ENCODE measurements at regions not wholly inside any gene's neighbourhood (a gene's known extent, or its start where the extent isn't known, plus 50 kb on each side); places are given as distances from the start of the nearest gene placed in this dataset.

- no peaks in the 10 kb centered on the region for H3K9me3 ChIP-seq (ENCODE audit: control insufficient read depth in 2 of 2, insufficient read depth in 1 of 2, low read depth in 1 of 2, low read length in 1 of 2)
- no peaks in the 10 kb centered on the region for H3K36me3 ChIP-seq (ENCODE audit: control insufficient read depth in 2 of 2, insufficient read depth in 2 of 2, low read length in 1 of 2)
- no peak overlapping the region for H3K4me3 ChIP-seq (ENCODE audit: low read depth in 1 of 2, low read length in 2 of 2)
- WGBS, 2 donors, result 93 to 96% methylated on average over 3 of the region's 3 CpGs
- no peak overlapping the region for H3K27ac ChIP-seq (ENCODE audit: low read depth in 2 of 2, low read length in 1 of 2)
- H3K27me3 ChIP-seq (ENCODE audit: control insufficient read depth in 1 of 2, insufficient read depth in 2 of 2, low read length in 2 of 2), result no peaks in the 10 kb centered on the region
- H3K4me1 ChIP-seq (ENCODE audit: control insufficient read depth in 2 of 2, insufficient read depth in 2 of 2, low read length in 1 of 2), result no peaks in the 10 kb centered on the region
Measured at GRCh38 chr5:125743939-125744338, 679.3 kb upstream of the GRAMD2B start.

GRCh38 chr5:125746917-125747316 lies 676.3 kb upstream of the GRAMD2B start:
- H3K4me3 ChIP-seq (ENCODE audit: low read depth in 1 of 2, low read length in 2 of 2), result no peak overlapping the region
- no peak overlapping the region for H3K27ac ChIP-seq (ENCODE audit: low read depth in 2 of 2, low read length in 1 of 2)
- no peaks in the 10 kb centered on the region for H3K36me3 ChIP-seq (ENCODE audit: control insufficient read depth in 2 of 2, insufficient read depth in 2 of 2, low read length in 1 of 2)
- 72 to 73% methylated on average over 1 of the region's 1 CpG for WGBS, 2 donors
- H3K9me3 ChIP-seq (ENCODE audit: control insufficient read depth in 2 of 2, insufficient read depth in 1 of 2, low read depth in 1 of 2, low read length in 1 of 2), result no peaks in the 10 kb centered on the region
- no peaks in the 10 kb centered on the region for H3K27me3 ChIP-seq (ENCODE audit: control insufficient read depth in 1 of 2, insufficient read depth in 2 of 2, low read length in 2 of 2)
- no peaks in the 10 kb centered on the region for H3K4me1 ChIP-seq (ENCODE audit: control insufficient read depth in 2 of 2, insufficient read depth in 2 of 2, low read length in 1 of 2)

- H3K36me3 ChIP-seq (ENCODE audit: control insufficient read depth in 2 of 2, insufficient read depth in 2 of 2, low read length in 1 of 2), result no peaks in the 10 kb centered on the region
- H3K9me3 ChIP-seq (ENCODE audit: control insufficient read depth in 2 of 2, insufficient read depth in 1 of 2, low read depth in 1 of 2, low read length in 1 of 2), result no peaks in the 10 kb centered on the region
- no peaks in the 10 kb centered on the region for H3K4me1 ChIP-seq (ENCODE audit: control insufficient read depth in 2 of 2, insufficient read depth in 2 of 2, low read length in 1 of 2)
- H3K27me3 ChIP-seq (ENCODE audit: control insufficient read depth in 1 of 2, insufficient read depth in 2 of 2, low read length in 2 of 2), result no peaks in the 10 kb centered on the region
- H3K27ac ChIP-seq (ENCODE audit: low read depth in 2 of 2, low read length in 1 of 2), result no peak overlapping the region
- 88 to 91% methylated on average over 3 of the region's 3 CpGs for WGBS, 2 donors
- no peak overlapping the region for H3K4me3 ChIP-seq (ENCODE audit: low read depth in 1 of 2, low read length in 2 of 2)
Measured at GRCh38 chr5:125750147-125750860, 672.9 kb upstream of the GRAMD2B start.

- Histone ChIP-seq H3K36me3 (ENCODE audit: control insufficient read depth in 2 of 2, insufficient read depth in 2 of 2, low read length in 1 of 2) (no peaks in the 10 kb centered on the region), H3K27ac (ENCODE audit: low read depth in 2 of 2, low read length in 1 of 2) (no peak overlapping the region), H3K4me3 (ENCODE audit: low read depth in 1 of 2, low read length in 2 of 2) (no peak overlapping the region), H3K9me3 (ENCODE audit: control insufficient read depth in 2 of 2, insufficient read depth in 1 of 2, low read depth in 1 of 2, low read length in 1 of 2) (no peaks in the 10 kb centered on the region), H3K27me3 (ENCODE audit: control insufficient read depth in 1 of 2, insufficient read depth in 2 of 2, low read length in 2 of 2) (no peaks in the 10 kb centered on the region), H3K4me1 (ENCODE audit: control insufficient read depth in 2 of 2, insufficient read depth in 2 of 2, low read length in 1 of 2) (no peaks in the 10 kb centered on the region)
Measured at GRCh38 chr5:125750861-125751186, 672.4 kb upstream of the GRAMD2B start.

- no peaks in the 10 kb centered on the region for H3K9me3 ChIP-seq (ENCODE audit: control insufficient read depth in 2 of 2, insufficient read depth in 1 of 2, low read depth in 1 of 2, low read length in 1 of 2)
- no peak overlapping the region for H3K27ac ChIP-seq (ENCODE audit: low read depth in 2 of 2, low read length in 1 of 2)
- no peaks in the 10 kb centered on the region for H3K4me1 ChIP-seq (ENCODE audit: control insufficient read depth in 2 of 2, insufficient read depth in 2 of 2, low read length in 1 of 2)
- H3K4me3 ChIP-seq (ENCODE audit: low read depth in 1 of 2, low read length in 2 of 2), result no peak overlapping the region
- no peaks in the 10 kb centered on the region for H3K36me3 ChIP-seq (ENCODE audit: control insufficient read depth in 2 of 2, insufficient read depth in 2 of 2, low read length in 1 of 2)
- 37 to 92% methylated on average over 2 of the region's 2 CpGs for WGBS, 2 donors
- no peaks in the 10 kb centered on the region for H3K27me3 ChIP-seq (ENCODE audit: control insufficient read depth in 1 of 2, insufficient read depth in 2 of 2, low read length in 2 of 2)
Measured at GRCh38 chr5:125756456-125756855, 666.8 kb upstream of the GRAMD2B start.

GRCh38 chr5:125766706-125767105 lies 656.5 kb upstream of the GRAMD2B start:
- 86 to 91% methylated on average over 1 of the region's 1 CpG for WGBS, 2 donors
- no peaks in the 10 kb centered on the region for H3K27me3 ChIP-seq (ENCODE audit: control insufficient read depth in 1 of 2, insufficient read depth in 2 of 2, low read length in 2 of 2)
- no peaks in the 10 kb centered on the region for H3K4me1 ChIP-seq (ENCODE audit: control insufficient read depth in 2 of 2, insufficient read depth in 2 of 2, low read length in 1 of 2)
- H3K27ac ChIP-seq (ENCODE audit: low read depth in 2 of 2, low read length in 1 of 2), result no peak overlapping the region
- H3K4me3 ChIP-seq (ENCODE audit: low read depth in 1 of 2, low read length in 2 of 2), result no peak overlapping the region
- H3K9me3 ChIP-seq (ENCODE audit: control insufficient read depth in 2 of 2, insufficient read depth in 1 of 2, low read depth in 1 of 2, low read length in 1 of 2), result no peaks in the 10 kb centered on the region
- no peaks in the 10 kb centered on the region for H3K36me3 ChIP-seq (ENCODE audit: control insufficient read depth in 2 of 2, insufficient read depth in 2 of 2, low read length in 1 of 2)

GRCh38 chr5:125775896-125776295 lies 647.3 kb upstream of the GRAMD2B start:
- no peaks in the 10 kb centered on the region for H3K4me1 ChIP-seq (ENCODE audit: control insufficient read depth in 2 of 2, insufficient read depth in 2 of 2, low read length in 1 of 2)
- H3K9me3 ChIP-seq (ENCODE audit: control insufficient read depth in 2 of 2, insufficient read depth in 1 of 2, low read depth in 1 of 2, low read length in 1 of 2), result no peaks in the 10 kb centered on the region
- 97 to 98% methylated on average over 1 of the region's 1 CpG for WGBS, 2 donors
- no peaks in the 10 kb centered on the region for H3K27me3 ChIP-seq (ENCODE audit: control insufficient read depth in 1 of 2, insufficient read depth in 2 of 2, low read length in 2 of 2)
- H3K27ac ChIP-seq (ENCODE audit: low read depth in 2 of 2, low read length in 1 of 2), result no peak overlapping the region
- no peak overlapping the region for H3K4me3 ChIP-seq (ENCODE audit: low read depth in 1 of 2, low read length in 2 of 2)
- no peaks in the 10 kb centered on the region for H3K36me3 ChIP-seq (ENCODE audit: control insufficient read depth in 2 of 2, insufficient read depth in 2 of 2, low read length in 1 of 2)

GRCh38 chr5:125776656-125777139 lies 646.5 kb upstream of the GRAMD2B start:
- no peaks in the 10 kb centered on the region for H3K9me3 ChIP-seq (ENCODE audit: control insufficient read depth in 2 of 2, insufficient read depth in 1 of 2, low read depth in 1 of 2, low read length in 1 of 2)
- no peak overlapping the region for H3K27ac ChIP-seq (ENCODE audit: low read depth in 2 of 2, low read length in 1 of 2)
- no peak overlapping the region for H3K4me3 ChIP-seq (ENCODE audit: low read depth in 1 of 2, low read length in 2 of 2)
- no peaks in the 10 kb centered on the region for H3K4me1 ChIP-seq (ENCODE audit: control insufficient read depth in 2 of 2, insufficient read depth in 2 of 2, low read length in 1 of 2)
- H3K27me3 ChIP-seq (ENCODE audit: control insufficient read depth in 1 of 2, insufficient read depth in 2 of 2, low read length in 2 of 2), result no peaks in the 10 kb centered on the region
- H3K36me3 ChIP-seq (ENCODE audit: control insufficient read depth in 2 of 2, insufficient read depth in 2 of 2, low read length in 1 of 2), result no peaks in the 10 kb centered on the region
- 93 to 94% methylated on average over 3 of the region's 3 CpGs for WGBS, 2 donors

GRCh38 chr5:125778791-125779190 lies 644.4 kb upstream of the GRAMD2B start:
- H3K9me3 ChIP-seq (ENCODE audit: control insufficient read depth in 2 of 2, insufficient read depth in 1 of 2, low read depth in 1 of 2, low read length in 1 of 2), result no peaks in the 10 kb centered on the region
- no peaks in the 10 kb centered on the region for H3K27me3 ChIP-seq (ENCODE audit: control insufficient read depth in 1 of 2, insufficient read depth in 2 of 2, low read length in 2 of 2)
- H3K4me3 ChIP-seq (ENCODE audit: low read depth in 1 of 2, low read length in 2 of 2), result no peak overlapping the region
- WGBS, 2 donors, result 69 to 86% methylated on average over 4 of the region's 4 CpGs
- H3K36me3 ChIP-seq (ENCODE audit: control insufficient read depth in 2 of 2, insufficient read depth in 2 of 2, low read length in 1 of 2), result no peaks in the 10 kb centered on the region
- H3K27ac ChIP-seq (ENCODE audit: low read depth in 2 of 2, low read length in 1 of 2), result no peak overlapping the region
- H3K4me1 ChIP-seq (ENCODE audit: control insufficient read depth in 2 of 2, insufficient read depth in 2 of 2, low read length in 1 of 2), result no peaks in the 10 kb centered on the region

GRCh38 chr5:125785407-125785806 lies 637.8 kb upstream of the GRAMD2B start:
- no peak overlapping the region for H3K4me3 ChIP-seq (ENCODE audit: low read depth in 1 of 2, low read length in 2 of 2)
- no peak overlapping the region for H3K27ac ChIP-seq (ENCODE audit: low read depth in 2 of 2, low read length in 1 of 2)
- H3K36me3 ChIP-seq (ENCODE audit: control insufficient read depth in 2 of 2, insufficient read depth in 2 of 2, low read length in 1 of 2), result no peaks in the 10 kb centered on the region
- WGBS, 2 donors, result 80 to 86% methylated on average over 2 of the region's 2 CpGs
- H3K27me3 ChIP-seq (ENCODE audit: control insufficient read depth in 1 of 2, insufficient read depth in 2 of 2, low read length in 2 of 2), result no peaks in the 10 kb centered on the region
- H3K9me3 ChIP-seq (ENCODE audit: control insufficient read depth in 2 of 2, insufficient read depth in 1 of 2, low read depth in 1 of 2, low read length in 1 of 2), result no peaks in the 10 kb centered on the region
- no peaks in the 10 kb centered on the region for H3K4me1 ChIP-seq (ENCODE audit: control insufficient read depth in 2 of 2, insufficient read depth in 2 of 2, low read length in 1 of 2)

Measured in esophagus (tissue), 2 donors.